IMR-90 (cell line): ENCODE measurements at regions not wholly inside any gene's neighbourhood (a gene's known extent, or its start where the extent isn't known, plus 50 kb on each side); places are given as distances from the start of the nearest gene placed in this dataset.

Source experiments
- ATAC-seq: fragments of 200-7000 bp; cut with Tn5 transposase; 2 replicates; pipeline ENCODE4 v1.9.1; 2020; ENCODE audit warnings: low read depth, mild to moderate bottlenecking, moderate library complexity
- BruUV-seq: library from RNA; stranded (reverse); fragments of 400-500 nt; replicated peaks from 2 replicates; lab custom pipeline; 2021; lab: Mats Ljungman, UMichigan
- CTCF ChIA-PET: fragments of 300-600 bp; formaldehyde crosslinking; extraction: SDS; loops from one replicate; lab custom pipeline; 2021; ENCODE audit warnings: antibody characterized with exemption; lab: Yijun Ruan, JAX
- POLR2A ChIA-PET: fragments of 300-600 bp; sonication (Branson Sonifier 250); formaldehyde crosslinking; loops from one replicate; lab custom pipeline; 2022; ENCODE audit warnings: antibody characterized with exemption; ENCODE audit not compliant: unreplicated experiment; lab: Charles Lee
- DNase-seq: peaks from one replicate; pipeline ENCODE4 v3.0.0; 2013
- H2AFZ ChIP-seq: replicated peaks from 2 replicates; pipeline ENCODE3; 2013; ENCODE audit warnings: low read length, mild to moderate bottlenecking; ENCODE audit not compliant: poor library complexity
- H2AK5ac ChIP-seq: 2 replicates; pipeline ENCODE4 v1.6.1; 2013; ENCODE audit warnings: low read depth, low read length, inconsistent platforms
- H2AK9ac ChIP-seq: replicated peaks from 2 replicates; pipeline ENCODE3; 2013; ENCODE audit warnings: mild to moderate bottlenecking, low read depth, low read length, moderate library complexity; ENCODE audit not compliant: poor library complexity
- H2BK120ac ChIP-seq: 2 replicates; pipeline ENCODE4 v1.6.1; 2013; ENCODE audit warnings: low read depth, low read length, inconsistent platforms
- H2BK15ac ChIP-seq: 3 replicates; pipeline ENCODE4 v1.6.1; 2013; ENCODE audit warnings: low read depth, low read length, inconsistent platforms
- H2BK20ac ChIP-seq: 2 replicates; pipeline ENCODE4 v1.6.1; 2013; ENCODE audit warnings: low read depth, mild to moderate bottlenecking, inconsistent platforms, low read length, moderate library complexity
- H2BK5ac ChIP-seq: 2 replicates; pipeline ENCODE4 v1.6.1; 2013; ENCODE audit warnings: mild to moderate bottlenecking, low read depth, low read length, inconsistent platforms; ENCODE audit not compliant: poor library complexity, severe bottlenecking
- H3K14ac ChIP-seq: replicated peaks from 2 replicates; pipeline ENCODE4 v1.6.1; 2013; ENCODE audit warnings: low read depth, low read length, inconsistent platforms
- H3K18ac ChIP-seq: 2 replicates; pipeline ENCODE4 v1.6.1; 2013; ENCODE audit warnings: low read depth, low read length, control low read depth
- H3K23ac ChIP-seq: 2 replicates; pipeline ENCODE4 v1.6.1; 2013; ENCODE audit warnings: low read depth, low read length, inconsistent platforms
- H3K27ac ChIP-seq: 2 replicates; pipeline ENCODE4 v1.5.1; 2013; ENCODE audit warnings: mild to moderate bottlenecking, control low read depth, low read length; ENCODE audit not compliant: insufficient read depth
- H3K27me3 ChIP-seq: 2 replicates; pipeline ENCODE4 v1.6.1; 2013; ENCODE audit warnings: low read length; ENCODE audit not compliant: control insufficient read depth, insufficient read depth
- H3K36me3 ChIP-seq: 2 replicates; pipeline ENCODE4 v1.6.1; 2013; ENCODE audit warnings: low read length, mixed read lengths; ENCODE audit not compliant: control insufficient read depth, insufficient read depth
- H3K4ac ChIP-seq: 2 replicates; pipeline ENCODE4 v1.6.1; 2013; ENCODE audit warnings: low read depth, low read length, inconsistent platforms
- H3K4me1 ChIP-seq: 2 replicates; pipeline ENCODE4 v1.6.1; 2013; ENCODE audit warnings: low read length, mixed read lengths; ENCODE audit not compliant: control insufficient read depth, insufficient read depth
- H3K4me2 ChIP-seq: 2 replicates; pipeline ENCODE4 v1.6.1; 2013; ENCODE audit warnings: low read depth, mild to moderate bottlenecking, control low read depth, low read length, moderate library complexity
- H3K4me3 ChIP-seq: 2 replicates; pipeline ENCODE4 v1.5.1; 2013; ENCODE audit warnings: low read depth, mild to moderate bottlenecking, control low read depth, low read length, moderate library complexity; ENCODE audit not compliant: insufficient read depth
- H3K56ac ChIP-seq: 2 replicates; pipeline ENCODE4 v1.6.1; 2013; ENCODE audit warnings: low read length, inconsistent platforms; ENCODE audit not compliant: insufficient read depth; ENCODE audit errors: extremely low read depth
- H3K79me1 ChIP-seq, 2 experiments: 2 replicates each; pipeline ENCODE4 v1.6.1; 2013; ENCODE audit warnings: low read length in 2 of 2, inconsistent platforms in 1 of 2, low read depth in 1 of 2
- H3K9ac ChIP-seq: 2 replicates; pipeline ENCODE4 v1.6.1; 2013; ENCODE audit warnings: low read depth, low read length, control low read depth
- H3K9me1 ChIP-seq: 2 replicates; pipeline ENCODE4 v1.6.1; 2013; ENCODE audit warnings: low read length, inconsistent platforms; ENCODE audit not compliant: insufficient read depth
- H3K9me3 ChIP-seq: 2 replicates; pipeline ENCODE4 v1.6.1; 2013; ENCODE audit warnings: low read length; ENCODE audit not compliant: control insufficient read depth, insufficient read depth
- H4K20me1 ChIP-seq: 2 replicates; pipeline ENCODE4 v1.6.1; 2013; ENCODE audit warnings: low read length, inconsistent platforms; ENCODE audit not compliant: insufficient read depth
- H4K5ac ChIP-seq: 2 replicates; pipeline ENCODE4 v1.6.1; 2013; ENCODE audit warnings: mild to moderate bottlenecking, low read depth, low read length, control low read depth
- H4K8ac ChIP-seq, 2 experiments: 2 replicates each; pipeline ENCODE4 v1.6.1; 2013; ENCODE audit warnings: low read depth in 2 of 2, low read length in 2 of 2, control low read depth in 1 of 2, inconsistent platforms in 1 of 2
- H4K91ac ChIP-seq: 2 replicates; pipeline ENCODE4 v1.6.1; 2013; ENCODE audit warnings: low read depth, low read length, inconsistent platforms; ENCODE audit not compliant: insufficient read depth
- BHLHE40 ChIP-seq: fragments of 150-350 bp; IDR thresholded peaks from 2 replicates; pipeline ENCODE4 v1.6.1; 2016; ENCODE audit warnings: mild to moderate bottlenecking, low read depth, low read length
- CEBPB ChIP-seq: IDR thresholded peaks from 2 replicates; pipeline ENCODE4 v1.6.1; 2012; ENCODE audit warnings: low read depth, low read length, improper control_type of control experiment
- CTCF ChIP-seq: conservative IDR thresholded peaks from 2 replicates; pipeline ENCODE4 v1.5.1; 2012; ENCODE audit warnings: mild to moderate bottlenecking, low read depth, low read length, improper control_type of control experiment
- ELK1 ChIP-seq: fragments of 150-350 bp; IDR thresholded peaks from 2 replicates; pipeline ENCODE4 v1.6.1; 2016; ENCODE audit warnings: low read depth, mild to moderate bottlenecking, low read length, moderate library complexity, borderline replicate concordance
- FOS ChIP-seq: fragments of 150-350 bp; IDR thresholded peaks from 2 replicates; pipeline ENCODE4 v1.6.1; 2016; ENCODE audit warnings: low read depth, low read length
- MAFK ChIP-seq: IDR thresholded peaks from 2 replicates; pipeline ENCODE4 v1.6.1; 2012; ENCODE audit warnings: low read depth, low read length, improper control_type of control experiment
- MAZ ChIP-seq: IDR thresholded peaks from 2 replicates; pipeline ENCODE4 v1.6.1; 2012; ENCODE audit warnings: low read depth, mild to moderate bottlenecking, low read length, improper control_type of control experiment, moderate library complexity, borderline replicate concordance
- POLR2A ChIP-seq: IDR thresholded peaks from 2 replicates; pipeline ENCODE4 v1.6.1; 2012; ENCODE audit warnings: mild to moderate bottlenecking, low read depth, low read length
- RAD21 ChIP-seq: IDR thresholded peaks from 2 replicates; pipeline ENCODE4 v1.6.1; 2012; ENCODE audit warnings: low read length, improper control_type of control experiment
- RCOR1 ChIP-seq: IDR thresholded peaks from 2 replicates; pipeline ENCODE4 v1.6.1; 2012; ENCODE audit warnings: mild to moderate bottlenecking, low read length, improper control_type of control experiment; ENCODE audit not compliant: insufficient replicate concordance
- SMC3 ChIP-seq: fragments of 150-350 bp; IDR thresholded peaks from 2 replicates; pipeline ENCODE4 v1.6.1; 2016; ENCODE audit warnings: low read depth, mild to moderate bottlenecking, antibody characterized with exemption, low read length, moderate library complexity
- WGBS, 2 experiments: methylation state at CpG; one replicate each; pipeline versions ENCODE4 v1.1.5 to v1.1.7; 2013; ENCODE audit warnings: missing lambda C conversion rate in 2 of 2; ENCODE audit not compliant: insufficient read length in 1 of 2; ENCODE audit errors: extremely low coverage in 2 of 2; 5-methylcytosine and 5-hydroxymethylcytosine counted together
- dilution Hi-C: fragments of 300-500 bp; cut with HindIII; formaldehyde crosslinking; loops from one replicate; pipeline ENCODE4 v1.14.3; 2018; ENCODE audit warnings: low sequenced_read_pairs; ENCODE audit not compliant: unreplicated experiment
- in situ Hi-C: fragments of 300-500 bp; cut with MboI; formaldehyde crosslinking; loops from 3 replicates; pipeline ENCODE4 v1.14.3; 2019; ENCODE audit warnings: low sequenced_read_pairs, inconsistent platforms, mixed read lengths
- intact Hi-C: fragments of 100-400 bp; cut with micrococcal nuclease; formaldehyde crosslinking; loops from 2 replicates; pipeline ENCODE4 v1.10.0; 2022

GRCh38 chr1:38487396-38487795 lies 372.2 kb downstream of the RRAGC start:
- no peak overlapping the region for H3K9ac ChIP-seq
- ATAC-seq, result no peak
- H2BK20ac ChIP-seq, result no peak overlapping the region
- dilution Hi-C loops, result no loop called here
- no peak overlapping the region for H3K4me2 ChIP-seq
- H3K56ac ChIP-seq, result no peak overlapping the region
- H2BK15ac ChIP-seq, result no peak overlapping the region
- DNase-seq, result no peak
- no peak overlapping the region for H3K27ac ChIP-seq
- no peak overlapping the region for H3K4me3 ChIP-seq
- no peak overlapping the region for H3K14ac ChIP-seq
- H2BK5ac ChIP-seq, result no peak overlapping the region
- H3K9me3 ChIP-seq, result no peaks in the 10 kb centered on the region
- H3K4ac ChIP-seq, result no peak overlapping the region
- H2AK5ac ChIP-seq, result no peak overlapping the region
- in situ Hi-C loops, result no loop called here
- H3K36me3 ChIP-seq, result no peaks in the 10 kb centered on the region
- no TSS peak for BruUV-seq
- no peak overlapping the region for H3K18ac ChIP-seq
- no peaks in the 10 kb centered on the region for H3K79me1 ChIP-seq
- ChIA-PET POLR2A (no interaction called here), CTCF (interaction anchor here (1.0 kb wide), 1 partner anchor 13 kb away, joined by 3 read pairs; no protein-coding TSS in a partner anchor)
- no peak for TF ChIP-seq FOS
- TF ChIP-seq SMC3, result no peak
- TF ChIP-seq MAZ, result no peak
- TF ChIP-seq RCOR1, result no peak
- no peak for TF ChIP-seq MAFK
- TF ChIP-seq CTCF, result no peak
- TF ChIP-seq POLR2A, result no peak
- no peak for TF ChIP-seq BHLHE40
- TF ChIP-seq CEBPB, result no peak
- TF ChIP-seq RAD21, result no peak
- TF ChIP-seq ELK1, result no peak
- H2AFZ ChIP-seq, result no peak overlapping the region
- intact Hi-C loops, result no loop called here
- 80% methylated on average over 9 of the region's 16 CpGs; no CpG with 5 or more reads in 1 of the 2 experiments for WGBS, 2 experiments
- H3K27me3 ChIP-seq, result no peaks in the 10 kb centered on the region
- no peak overlapping the region for H4K5ac ChIP-seq
- H3K4me1 ChIP-seq, result no peaks in the 10 kb centered on the region
- H4K8ac ChIP-seq, result no peak overlapping the region
- no peak overlapping the region for H2AK9ac ChIP-seq
- no peaks in the 10 kb centered on the region for H3K9me1 ChIP-seq
- H4K91ac ChIP-seq, result no peak overlapping the region
- H4K20me1 ChIP-seq, result no peaks in the 10 kb centered on the region
- H3K23ac ChIP-seq, result no peak overlapping the region
- H2BK120ac ChIP-seq, result no peak overlapping the region
